Ovary (tissue), 3 donors: ENCODE measurements at regions not wholly inside any gene's neighbourhood (a gene's known extent, or its start where the extent isn't known, plus 50 kb on each side); places are given as distances from the start of the nearest gene placed in this dataset.

Source experiments
- CTCF ChIP-seq, 3 donors: fragments of 450-650 bp in 2 of 3; fragments of 200-600 bp in 1 of 3; IDR thresholded peaks; one replicate each; pipeline versions ENCODE4 v1.5.1 to v1.8.0; 2016 to 2022; ENCODE audit warnings: antibody characterized with exemption in 3 of 3, mild to moderate bottlenecking in 1 of 3
- EP300 ChIP-seq: sonication (generic); formaldehyde crosslinking; IDR thresholded peaks from one replicate; pipeline ENCODE4 v1.6.1; 2017; ENCODE audit warnings: antibody characterized with exemption
- POLR2A ChIP-seq: fragments of 450-650 bp; IDR thresholded peaks from one replicate; pipeline ENCODE4 v1.6.1; 2017; ENCODE audit warnings: antibody characterized with exemption, mild to moderate bottlenecking, moderate library complexity
- donor health status: DM: no; HTN: no; CAD: no.

DNA sequence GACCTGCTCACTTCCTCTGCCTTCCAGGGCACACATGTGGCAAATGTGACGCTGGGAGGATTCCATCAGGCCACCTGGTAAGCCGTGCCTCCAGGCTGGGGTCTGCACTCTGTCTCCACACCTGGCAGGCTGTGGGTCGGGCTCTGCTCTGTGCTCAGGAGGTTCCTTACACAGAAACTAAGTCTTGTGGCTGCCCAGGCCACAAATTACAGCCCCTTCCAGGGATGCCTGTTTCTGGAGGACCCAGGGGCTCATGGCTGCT, 58.2 kb downstream of the RMI2 start:
- no peak for TF ChIP-seq CTCF (IDR thresholded peaks at IDR 0.05)
- no peak for TF ChIP-seq POLR2A
- TF ChIP-seq EP300, result no peak
